K562 (cell line): ENCODE measurements at regions not wholly inside any gene's neighbourhood (a gene's known extent, or its start where the extent isn't known, plus 50 kb on each side); places are given as distances from the start of the nearest gene placed in this dataset.

ENCODE experiments used
- ATAC-seq: fragments of 200-7000 bp; cut with Tn5 transposase; 3 replicates; pipeline ENCODE4 v1.9.1; 2020; ENCODE audit warnings: moderate library complexity
- BruUV-seq: library from RNA; stranded (reverse); fragments of 400-500 nt; replicated peaks from 2 replicates; lab custom pipeline; 2021; lab: Mats Ljungman, UMichigan
- CTCF ChIA-PET: fragments of 300-600 bp; formaldehyde crosslinking; extraction: SDS; loops from one replicate; lab custom pipeline; 2021; ENCODE audit warnings: low intra/inter-chr PET ratio; lab: Yijun Ruan, JAX
- POLR2A ChIA-PET: fragments of 300-600, 350-650 bp; sonication (Branson Sonifier 250); formaldehyde crosslinking; extraction: SDS; loops from one replicate; lab custom pipeline; 2021; ENCODE audit warnings: antibody characterized with exemption, inconsistent platforms; lab: Yijun Ruan, JAX
- DNase-seq, 4 experiments: peaks; one replicate each; pipeline versions ENCODE4 v3.0.0 to v3.0.0-alpha.2; 2011 to 2018; ENCODE audit warnings: low spot score in 3 of 4, mixed read lengths in 3 of 4; ENCODE audit errors: extremely low read depth in 1 of 4
- FAIRE-seq: peaks from 2 replicates; lab custom pipeline; 2011; peaks lifted over from hg19 to GRCh38; lab: Jason Lieb, UNC
- H2AFZ ChIP-seq: 2 replicates; pipeline ENCODE4 v1.6.0; 2011; ENCODE audit warnings: low read depth, low read length, control low read depth, inconsistent platforms
- H3K27ac ChIP-seq: fragments of 200-600 bp; 3 replicates; pipeline ENCODE4 v1.8.0; 2011; ENCODE audit warnings: low read depth, mild to moderate bottlenecking, control low read depth, inconsistent platforms, low read length, moderate library complexity, mixed read lengths; ENCODE audit errors: extremely low read depth
- H3K27me3 ChIP-seq, 2 experiments: fragments of 300-600 bp in 1 of 2; 2 replicates in 1 of 2; 3 replicates in 1 of 2; pipeline versions ENCODE4 v1.6.0 to v1.8.0; 2011; ENCODE audit warnings: inconsistent platforms in 2 of 2, low read length in 2 of 2, mild to moderate bottlenecking in 1 of 2, mixed read lengths in 1 of 2, moderate library complexity in 1 of 2; ENCODE audit not compliant: control insufficient read depth in 2 of 2, insufficient read depth in 2 of 2
- H3K36me3 ChIP-seq: fragments of 300-600 bp; 3 replicates; pipeline ENCODE4 v1.8.0; 2011; ENCODE audit warnings: mild to moderate bottlenecking, low read length, inconsistent platforms; ENCODE audit not compliant: control insufficient read depth, insufficient read depth
- H3K4me1 ChIP-seq, 2 experiments: fragments of 200-600 bp in 1 of 2; replicated peaks in 1 of 2; 2 replicates in 1 of 2; 3 replicates in 1 of 2; pipeline versions ENCODE4 v1.5.1 to v1.8.0; 2011; ENCODE audit warnings: inconsistent platforms in 2 of 2, low read length in 2 of 2, mild to moderate bottlenecking in 1 of 2, mixed read lengths in 1 of 2, moderate library complexity in 1 of 2; ENCODE audit not compliant: control insufficient read depth in 2 of 2, insufficient read depth in 2 of 2
- H3K4me2 ChIP-seq: 2 replicates; pipeline ENCODE4 v1.6.1; 2011; ENCODE audit warnings: low read length, control low read depth, inconsistent platforms, mixed read lengths; ENCODE audit not compliant: insufficient read depth
- H3K4me3 ChIP-seq: fragments of 200-600 bp; sonication (generic), shearing (Covaris generic); 2 replicates; pipeline ENCODE4 v1.5.1; 2016; ENCODE audit warnings: control low read depth, inconsistent platforms
- H3K79me2 ChIP-seq: fragments of 200-600 bp; 3 replicates; pipeline ENCODE4 v1.8.0; 2011; ENCODE audit warnings: low read length, inconsistent platforms; ENCODE audit not compliant: control insufficient read depth, insufficient read depth
- H3K9ac ChIP-seq, 2 experiments: 2 replicates each; pipeline versions ENCODE4 v1.6.0 to v1.6.1; 2011; ENCODE audit warnings: low read depth in 2 of 2, low read length in 2 of 2, control low read depth in 1 of 2, inconsistent platforms in 1 of 2, mild to moderate bottlenecking in 1 of 2, mixed read lengths in 1 of 2; ENCODE audit not compliant: insufficient read depth in 1 of 2
- H3K9me1 ChIP-seq: one replicate; pipeline ENCODE4 v1.6.0; 2011; ENCODE audit warnings: inconsistent platforms, mild to moderate bottlenecking, low read length, moderate library complexity; ENCODE audit not compliant: control insufficient read depth, insufficient read depth
- H3K9me3 ChIP-seq: replicated peaks from 2 replicates; pipeline ENCODE4 v1.5.1; 2011; ENCODE audit warnings: low read depth, low read length, inconsistent platforms; ENCODE audit not compliant: control insufficient read depth, insufficient read depth
- H4K20me1 ChIP-seq: replicated peaks from 2 replicates; pipeline ENCODE4 v1.6.1; 2011; ENCODE audit warnings: low read length, inconsistent platforms, mixed read lengths; ENCODE audit not compliant: control insufficient read depth, insufficient read depth
- BDP1 ChIP-seq: IDR thresholded peaks from 3 replicates; pipeline ENCODE4 v1.6.1; 2011; ENCODE audit not compliant: insufficient read length, insufficient read depth
- GABPB1 ChIP-seq: sonication (generic); formaldehyde crosslinking; IDR thresholded peaks from 2 replicates; pipeline ENCODE4 v1.8.0; 2022; ENCODE audit warnings: mild to moderate bottlenecking, missing genetic modification reagents
- HEY1 ChIP-seq: fragments of 250-450 bp; sonication (Bioruptor Pico); IDR thresholded peaks from 2 replicates; pipeline ENCODE4 v1.5.0; 2020; ENCODE audit warnings: mild to moderate bottlenecking, moderate library complexity, borderline replicate concordance
- MAFF ChIP-seq: IDR thresholded peaks from 2 replicates; pipeline ENCODE4 v1.6.1; 2012; ENCODE audit warnings: low read length, improper control_type of control experiment
- MCM2 ChIP-seq: fragments of 450-650 bp; IDR thresholded peaks from 2 replicates; pipeline ENCODE4 v1.6.1; 2017; ENCODE audit warnings: low read depth, mild to moderate bottlenecking
- SIN3A ChIP-seq, 2 experiments: fragments of 150-350 bp in 1 of 2; IDR thresholded peaks; 2 replicates each; pipeline ENCODE4 v1.6.1; 2011 to 2016; ENCODE audit warnings: borderline replicate concordance in 2 of 2, low read depth in 2 of 2, low read length in 2 of 2, mild to moderate bottlenecking in 2 of 2, moderate library complexity in 2 of 2; ENCODE audit not compliant: control insufficient read depth in 1 of 2
- ZBTB2 ChIP-seq: fragments of 450-650 bp; IDR thresholded peaks from 2 replicates; pipeline ENCODE4 v1.6.1; 2016; ENCODE audit warnings: antibody characterized with exemption
- ZFPM2 ChIP-seq: fragments of 250-450 bp; sonication (Bioruptor Pico); IDR thresholded peaks from 2 replicates; pipeline ENCODE4 v1.5.1; 2022; ENCODE audit warnings: mild to moderate bottlenecking
- ZNF511 ChIP-seq: sonication (generic); formaldehyde crosslinking; IDR thresholded peaks from 2 replicates; pipeline ENCODE4 v1.8.0; 2022; ENCODE audit warnings: mild to moderate bottlenecking, missing genetic modification reagents
- WGBS: fragments of 100-300 bp; shearing (Covaris generic); methylation state at CpG from one replicate; pipeline ENCODE4 v1.1.6; 2016; ENCODE audit warnings: low coverage, mixed read lengths; ENCODE audit not compliant: insufficient coverage; ENCODE audit errors: missing lambda C conversion rate; 5-methylcytosine and 5-hydroxymethylcytosine counted together
- in situ Hi-C: fragments of 300-500 bp; cut with MboI; formaldehyde crosslinking; loops from 4 replicates; pipeline ENCODE4 v1.15.0; 2018; ENCODE audit warnings: inconsistent platforms, mixed read lengths
- intact Hi-C: fragments of 100-400 bp; cut with micrococcal nuclease; formaldehyde crosslinking; loops from 2 replicates; pipeline ENCODE4 v1.14.2; 2022

- no peaks in the 10 kb centered on the region for H4K20me1 ChIP-seq
- no peak for TF ChIP-seq BDP1
- TF ChIP-seq MCM2, result no peak
- TF ChIP-seq GABPB1 (CRISPR knock-in tag), result no peak
- TF ChIP-seq ZFPM2 (CRISPR knock-in tag), result no peak
- TF ChIP-seq, all 486 proteins: peak for 0
- H3K4me1 ChIP-seq, result no peaks in the 10 kb centered on the region
- ATAC-seq (no peak), FAIRE-seq (no peak), DNase-seq (no peak)
- ChIA-PET CTCF (no interaction called here), POLR2A (no interaction called here)
- no peaks in the 10 kb centered on the region for H3K27me3 ChIP-seq
- H3K9me3 ChIP-seq, result no peaks in the 10 kb centered on the region
- no peak overlapping the region for H3K9ac ChIP-seq
- H3K4me3 ChIP-seq, result no peak overlapping the region
- H2AFZ ChIP-seq, result no peak overlapping the region
- H3K9me1 ChIP-seq, result no peaks in the 10 kb centered on the region
- H3K79me2 ChIP-seq, result no peaks in the 10 kb centered on the region
- H3K36me3 ChIP-seq, result no peaks in the 10 kb centered on the region
- 0% methylated on average over 3 of the region's 3 CpGs for WGBS
- H3K4me2 ChIP-seq, result no peak overlapping the region
- no TSS peak for BruUV-seq
- no peak overlapping the region for H3K27ac ChIP-seq
- intact Hi-C loops, result no loop called here
- in situ Hi-C loops, result no loop called here
These were observed 57.7 kb upstream of the UST start for GRCh38 chr6:148689168-148689567.

GRCh38 chr6:148693882-148694484, 52.8 kb upstream of the UST start:
- TF ChIP-seq SIN3A (IDR thresholded peaks at IDR 0.05; ENCODE audit: borderline replicate concordance in 2 of 2, control insufficient read depth in 1 of 2, low read depth in 2 of 2, low read length in 2 of 2) (no peak), MAFF (no peak), HEY1 (CRISPR knock-in tag) (no peak), ZBTB2 (no peak), ZNF511 (CRISPR knock-in tag) (no peak)
- no peaks in the 10 kb centered on the region for H3K36me3 ChIP-seq
- no TSS peak for BruUV-seq
- POLR2A ChIA-PET, result interaction anchor here (0.8 kb wide), 1 partner anchor 13 kb away, joined by 3 read pairs; no protein-coding TSS in a partner anchor
- H3K27ac ChIP-seq, result no peak overlapping the region
- no peaks in the 10 kb centered on the region for H4K20me1 ChIP-seq
- DNase-seq (no peak), FAIRE-seq (no peak), ATAC-seq (no peak)
- no peak overlapping the region for H2AFZ ChIP-seq
- no peak overlapping the region for H3K4me3 ChIP-seq
- CTCF ChIA-PET, result no interaction called here
- WGBS, result 0% methylated on average over 3 of the region's 3 CpGs
- H3K79me2 ChIP-seq, result no peaks in the 10 kb centered on the region
- no peaks in the 10 kb centered on the region for H3K4me1 ChIP-seq
- no peak overlapping the region for H3K4me2 ChIP-seq
- no peaks in the 10 kb centered on the region for H3K9me1 ChIP-seq
- peaks cover 0 to 4% of the 10 kb centered on the region in 2 experiments; a peak in 2 of 5 replicates for H3K27me3 ChIP-seq
- no peaks in the 10 kb centered on the region for H3K9me3 ChIP-seq
- in situ Hi-C loops (no loop called here), intact Hi-C loops (no loop called here)
- no peak overlapping the region for H3K9ac ChIP-seq
